SK-N-MC (cell line): ENCODE measurements at regions not wholly inside any gene's neighbourhood (a gene's known extent, or its start where the extent isn't known, plus 50 kb on each side); places are given as distances from the start of the nearest gene placed in this dataset.
"Not testable (repeated sequence)": the region's sequence is repeated elsewhere in the genome, so short reads cannot be mapped to it uniquely, and the experiment has no call there.

Experiments used
- DNase-seq: peaks from one replicate; pipeline ENCODE4 v3.0.0-alpha.2; 2011; ENCODE audit warnings: low read depth, low spot score
- H3K27ac ChIP-seq: fragments of 200-600 bp; sonication (generic); 2 replicates; pipeline ENCODE4 v1.5.1; 2016; ENCODE audit warnings: mixed run types
- H3K36me3 ChIP-seq: fragments of 200-600 bp; sonication (generic); 2 replicates; pipeline ENCODE4 v1.6.1; 2017; ENCODE audit warnings: antibody characterized with exemption, low read length, mixed read lengths; ENCODE audit not compliant: insufficient read depth
- H3K4me3 ChIP-seq: fragments of 200-600 bp; sonication (generic); 2 replicates; pipeline ENCODE4 v1.5.1; 2016
- H3K9ac ChIP-seq: fragments of 200-600 bp; sonication (generic); 2 replicates; pipeline ENCODE4 v1.8.0; 2017; ENCODE audit warnings: mixed run types, mixed read lengths; ENCODE audit not compliant: insufficient read length
- H3K9me3 ChIP-seq: fragments of 200-600 bp; sonication (generic); 2 replicates; pipeline ENCODE4 v1.6.1; 2017; ENCODE audit warnings: low read depth, mild to moderate bottlenecking, antibody characterized with exemption, low read length, moderate library complexity, mixed read lengths
- EZH2 ChIP-seq: fragments of 200-600 bp; sonication (generic); IDR thresholded peaks from one replicate; pipeline ENCODE4 v1.6.1; 2017; ENCODE audit warnings: antibody characterized with exemption
- FOXP2 ChIP-seq: optimal IDR thresholded peaks from 2 replicates; pipeline ENCODE3; 2011; ENCODE audit warnings: mild to moderate bottlenecking, moderate library complexity; ENCODE audit not compliant: insufficient read depth; ENCODE audit errors: extremely low read length, control extremely low read depth
- POLR2AphosphoS5 ChIP-seq: IDR thresholded peaks from 2 replicates; pipeline ENCODE4 v1.6.1; 2012; ENCODE audit warnings: mild to moderate bottlenecking, low read depth, low read length, borderline replicate concordance

GRCh38 chr4:173635395-173635794, 105.4 kb upstream of the HAND2 start:
- no peaks in the 10 kb centered on the region for H3K36me3 ChIP-seq
- no peak overlapping the region for H3K27ac ChIP-seq
- H3K9ac ChIP-seq = no peak overlapping the region
- 0 out of 2 replicates have a peak, but pooled peaks cover 6% of the 10 kb centered on the region for H3K9me3 ChIP-seq
- TF ChIP-seq FOXP2 = no peak
- TF ChIP-seq POLR2AphosphoS5 = no peak
- TF ChIP-seq EZH2 = no peak
- no peak for DNase-seq
- no peak overlapping the region for H3K4me3 ChIP-seq

- H3K36me3 ChIP-seq = no peaks in the 10 kb centered on the region
- H3K27ac ChIP-seq = no peak overlapping the region
- TF ChIP-seq POLR2AphosphoS5 (no peak), EZH2 (no peak), FOXP2 (no peak)
- H3K9me3 ChIP-seq = peaks cover 13% of the 10 kb centered on the region; the same call in 1 of the 2 replicates
- H3K9ac ChIP-seq = no peak overlapping the region
- H3K4me3 ChIP-seq = no peak overlapping the region
- no peak for DNase-seq
Observed at GRCh38 chr4:173626277-173626676, 96.2 kb upstream of the HAND2 start.

GRCh38 chr4:173618648-173619047, 88.6 kb upstream of the HAND2 start:
- DNase-seq = not testable (repeated sequence)

GRCh38 chr4:173609158-173609557, 79.1 kb upstream of the HAND2 start:
- H3K9me3 ChIP-seq = no peaks in the 10 kb centered on the region
- no peak overlapping the region for H3K4me3 ChIP-seq
- H3K27ac ChIP-seq = no peak overlapping the region
- no peak overlapping the region for H3K9ac ChIP-seq
- no peaks in the 10 kb centered on the region for H3K36me3 ChIP-seq
- TF ChIP-seq POLR2AphosphoS5 (no peak), EZH2 (no peak), FOXP2 (no peak)
- no peak for DNase-seq

More at GRCh38 chr4:173618648-173619047, 88.6 kb upstream of the HAND2 start:
- H3K9me3 ChIP-seq, H3K4me3 ChIP-seq, H3K9ac ChIP-seq, H3K27ac ChIP-seq, H3K36me3 ChIP-seq: not testable (repeated sequence)

GRCh38 chr4:173608632-173609031, 78.6 kb upstream of the HAND2 start:
- not testable (repeated sequence) for H3K36me3 ChIP-seq, H3K9me3 ChIP-seq, DNase-seq, H3K4me3 ChIP-seq, H3K9ac ChIP-seq, H3K27ac ChIP-seq

GRCh38 chr4:173591760-173592159, 61.7 kb upstream of the HAND2 start:
- DNase-seq = no peak
- H3K36me3 ChIP-seq = no peaks in the 10 kb centered on the region
- H3K9me3 ChIP-seq = no peaks in the 10 kb centered on the region
- no peak overlapping the region for H3K9ac ChIP-seq
- no peak overlapping the region for H3K4me3 ChIP-seq
- no peak overlapping the region for H3K27ac ChIP-seq
- TF ChIP-seq EZH2 = no peak
- TF ChIP-seq FOXP2 = no peak
- TF ChIP-seq POLR2AphosphoS5 = no peak

GRCh38 chr4:173590697-173591096, 60.7 kb upstream of the HAND2 start:
- Histone ChIP-seq H3K4me3 (no peak overlapping the region), H3K36me3 (no peaks in the 10 kb centered on the region), H3K9ac (no peak overlapping the region), H3K9me3 (no peaks in the 10 kb centered on the region), H3K27ac (no peak overlapping the region)
- DNase-seq = no peak
- TF ChIP-seq FOXP2 (no peak), EZH2 (no peak), POLR2AphosphoS5 (no peak)

- H3K4me3 ChIP-seq = no peak overlapping the region
- H3K36me3 ChIP-seq = no peaks in the 10 kb centered on the region
- DNase-seq = no peak
- no peaks in the 10 kb centered on the region for H3K9me3 ChIP-seq
- no peak overlapping the region for H3K27ac ChIP-seq
- TF ChIP-seq POLR2AphosphoS5 (no peak), FOXP2 (no peak), EZH2 (no peak)
- no peak overlapping the region for H3K9ac ChIP-seq
Observed at GRCh38 chr4:173585876-173586572, 56.0 kb upstream of the HAND2 start.

GRCh38 chr4:173584506-173584905, 54.5 kb upstream of the HAND2 start:
- H3K27ac ChIP-seq = no peak overlapping the region
- no peak overlapping the region for H3K4me3 ChIP-seq
- H3K36me3 ChIP-seq = no peaks in the 10 kb centered on the region
- DNase-seq = no peak
- H3K9ac ChIP-seq = no peak overlapping the region
- no peak for TF ChIP-seq EZH2
- no peak for TF ChIP-seq FOXP2
- no peak for TF ChIP-seq POLR2AphosphoS5
- H3K9me3 ChIP-seq = no peaks in the 10 kb centered on the region
